H9 (cell line): ENCODE measurements at regions not wholly inside any gene's neighbourhood (a gene's known extent, or its start where the extent isn't known, plus 50 kb on each side); places are given as distances from the start of the nearest gene placed in this dataset.

Experiments used
- DNase-seq: peaks from one replicate; pipeline ENCODE4 v3.0.0-alpha.2; 2017
- H2AFZ ChIP-seq: one replicate; pipeline ENCODE4 v1.6.1; 2013; ENCODE audit warnings: mild to moderate bottlenecking, low read length, control low read depth, moderate library complexity
- H2AK5ac ChIP-seq: 2 replicates; pipeline ENCODE4 v1.6.1; 2013; ENCODE audit warnings: low read length, control low read depth, mixed read lengths; ENCODE audit not compliant: insufficient read length
- H2BK120ac ChIP-seq: one replicate; pipeline ENCODE4 v1.6.1; 2013; ENCODE audit warnings: low read depth, mild to moderate bottlenecking, low read length, control low read depth, inconsistent platforms; ENCODE audit not compliant: poor library complexity, severe bottlenecking
- H2BK12ac ChIP-seq: 2 replicates; pipeline ENCODE4 v1.6.1; 2013; ENCODE audit warnings: low read length, control low read depth, mixed read lengths, low read depth; ENCODE audit not compliant: insufficient read length
- H2BK15ac ChIP-seq: 2 replicates; pipeline ENCODE4 v1.6.1; 2013; ENCODE audit warnings: low read depth, low read length, control low read depth
- H2BK20ac ChIP-seq: one replicate; pipeline ENCODE4 v1.6.1; 2013; ENCODE audit warnings: low read depth, mild to moderate bottlenecking, low read length, control low read depth, inconsistent platforms; ENCODE audit not compliant: poor library complexity, severe bottlenecking
- H2BK5ac ChIP-seq: 2 replicates; pipeline ENCODE4 v1.6.1; 2013; ENCODE audit warnings: low read length, control low read depth, mixed read lengths; ENCODE audit not compliant: insufficient read length
- H3K14ac ChIP-seq: 2 replicates; pipeline ENCODE4 v1.6.1; 2013; ENCODE audit warnings: low read length, control low read depth; ENCODE audit not compliant: insufficient read depth
- H3K18ac ChIP-seq: 2 replicates; pipeline ENCODE4 v1.6.1; 2013; ENCODE audit warnings: low read depth, mild to moderate bottlenecking, mixed read lengths, low read length, control low read depth; ENCODE audit not compliant: insufficient read length
- H3K23ac ChIP-seq: 2 replicates; pipeline ENCODE4 v1.6.1; 2013; ENCODE audit warnings: low read length, control low read depth, mixed read lengths, low read depth; ENCODE audit not compliant: insufficient read length
- H3K23me2 ChIP-seq: 2 replicates; pipeline ENCODE4 v1.6.1; 2013; ENCODE audit warnings: low read depth, mild to moderate bottlenecking, mixed read lengths, low read length, control low read depth; ENCODE audit not compliant: insufficient read length, poor library complexity, severe bottlenecking
- H3K27ac ChIP-seq: 2 replicates; pipeline ENCODE4 v1.5.1; 2013; ENCODE audit warnings: low read length, control low read depth, mixed read lengths, low read depth; ENCODE audit not compliant: insufficient read length
- H3K27me3 ChIP-seq: 2 replicates; pipeline ENCODE4 v1.6.1; 2013; ENCODE audit warnings: low read length, control low read depth, inconsistent platforms; ENCODE audit not compliant: insufficient read depth
- H3K4ac ChIP-seq: 2 replicates; pipeline ENCODE4 v1.6.1; 2013; ENCODE audit warnings: low read depth, mild to moderate bottlenecking, control low read depth, inconsistent platforms, low read length, moderate library complexity
- H3K4me1 ChIP-seq: 2 replicates; pipeline ENCODE4 v1.6.1; 2013; ENCODE audit warnings: low read length, control low read depth, inconsistent platforms; ENCODE audit not compliant: insufficient read depth
- H3K4me2 ChIP-seq: 2 replicates; pipeline ENCODE4 v1.6.1; 2013; ENCODE audit warnings: low read length, control low read depth, mixed read lengths; ENCODE audit not compliant: insufficient read length, insufficient read depth
- H3K56ac ChIP-seq: 2 replicates; pipeline ENCODE4 v1.6.1; 2013; ENCODE audit warnings: low read depth, mild to moderate bottlenecking, mixed read lengths, low read length, control low read depth; ENCODE audit not compliant: insufficient read length
- H3K79me1 ChIP-seq: 2 replicates; pipeline ENCODE4 v1.6.1; 2013; ENCODE audit warnings: low read depth, mild to moderate bottlenecking, moderate library complexity, low read length, control low read depth, inconsistent platforms; ENCODE audit not compliant: insufficient read depth, poor library complexity, severe bottlenecking
- H3K79me2 ChIP-seq: 2 replicates; pipeline ENCODE4 v1.6.1; 2013; ENCODE audit warnings: low read length, control low read depth, inconsistent platforms; ENCODE audit not compliant: insufficient read depth
- H3K9ac ChIP-seq: 2 replicates; pipeline ENCODE4 v1.6.1; 2013; ENCODE audit warnings: low read length, control low read depth, mixed read lengths; ENCODE audit not compliant: insufficient read length; ENCODE audit errors: extremely low read depth
- H3K9me3 ChIP-seq: one replicate; pipeline ENCODE4 v1.6.1; 2013; ENCODE audit warnings: low read depth, low read length, inconsistent platforms; ENCODE audit not compliant: control insufficient read depth
- H3T11ph ChIP-seq: one replicate; pipeline ENCODE4 v1.6.1; 2013; ENCODE audit warnings: mild to moderate bottlenecking, low read length, control low read depth, inconsistent platforms
- H4K20me1 ChIP-seq: one replicate; pipeline ENCODE4 v1.6.1; 2013; ENCODE audit not compliant: control insufficient read depth, insufficient read length, insufficient read depth
- H4K5ac ChIP-seq: 2 replicates; pipeline ENCODE4 v1.6.1; 2013; ENCODE audit warnings: low read depth, mild to moderate bottlenecking, mixed read lengths, low read length, control low read depth; ENCODE audit not compliant: insufficient read length
- H4K8ac ChIP-seq: replicated peaks from 2 replicates; pipeline ENCODE4 v1.6.1; 2013; ENCODE audit warnings: low read length, control low read depth, mixed read lengths, low read depth; ENCODE audit not compliant: insufficient read length
- H4K91ac ChIP-seq: 2 replicates; pipeline ENCODE4 v1.6.1; 2013; ENCODE audit warnings: low read depth, mild to moderate bottlenecking, moderate library complexity, mixed read lengths, low read length, control low read depth; ENCODE audit not compliant: insufficient read length
- H3K27ac Mint-ChIP-seq, 3 experiments: 2 replicates in 2 of 3; 3 replicates in 1 of 3; pipeline ENCODE4 v1.8.0; 2020 to 2021; ENCODE audit warnings: mixed read lengths in 3 of 3, mild to moderate bottlenecking in 1 of 3, moderate library complexity in 1 of 3
- H3K27me3 Mint-ChIP-seq: 2 replicates; pipeline ENCODE4 v1.8.0; 2021; ENCODE audit warnings: low read depth, mild to moderate bottlenecking, moderate library complexity, mixed read lengths
- H3K36me3 Mint-ChIP-seq, 3 experiments: 2 replicates in 2 of 3; 3 replicates in 1 of 3; pipeline ENCODE4 v1.8.0; 2020 to 2021; ENCODE audit warnings: low read depth in 3 of 3, mixed read lengths in 3 of 3; ENCODE audit not compliant: insufficient read depth in 1 of 3
- H3K4me1 Mint-ChIP-seq, 2 experiments: 2 replicates each; pipeline ENCODE4 v1.8.0; 2020; ENCODE audit warnings: mixed read lengths in 2 of 2
- H3K4me3 Mint-ChIP-seq, 2 experiments: 2 replicates in 1 of 2; 3 replicates in 1 of 2; pipeline ENCODE4 v1.8.0; 2020 to 2021; ENCODE audit warnings: mild to moderate bottlenecking in 2 of 2, mixed read lengths in 2 of 2, moderate library complexity in 1 of 2
- H3K9me3 Mint-ChIP-seq, 2 experiments: 2 replicates in 1 of 2; 3 replicates in 1 of 2; pipeline ENCODE4 v1.8.0; 2020; ENCODE audit warnings: mild to moderate bottlenecking in 2 of 2, mixed read lengths in 2 of 2, moderate library complexity in 1 of 2
- WGBS: extraction: QIAGEN DNeasy Blood & Tissue Kit; methylation state at CpG from one replicate; pipeline ENCODE4 v1.1.7; 2013; ENCODE audit warnings: missing lambda C conversion rate, low lambda C conversion rate, mixed read lengths; ENCODE audit not compliant: insufficient read length; ENCODE audit errors: extremely low coverage; 5-methylcytosine and 5-hydroxymethylcytosine counted together
- TF ChIP-seq, protein P1 (sequence below): fragments of 200-600 bp; sonication (generic); conservative IDR thresholded peaks from 3 replicates; pipeline ENCODE4 v1.8.0; 2021; ENCODE audit warnings: antibody characterized with exemption, mild to moderate bottlenecking

DNA sequence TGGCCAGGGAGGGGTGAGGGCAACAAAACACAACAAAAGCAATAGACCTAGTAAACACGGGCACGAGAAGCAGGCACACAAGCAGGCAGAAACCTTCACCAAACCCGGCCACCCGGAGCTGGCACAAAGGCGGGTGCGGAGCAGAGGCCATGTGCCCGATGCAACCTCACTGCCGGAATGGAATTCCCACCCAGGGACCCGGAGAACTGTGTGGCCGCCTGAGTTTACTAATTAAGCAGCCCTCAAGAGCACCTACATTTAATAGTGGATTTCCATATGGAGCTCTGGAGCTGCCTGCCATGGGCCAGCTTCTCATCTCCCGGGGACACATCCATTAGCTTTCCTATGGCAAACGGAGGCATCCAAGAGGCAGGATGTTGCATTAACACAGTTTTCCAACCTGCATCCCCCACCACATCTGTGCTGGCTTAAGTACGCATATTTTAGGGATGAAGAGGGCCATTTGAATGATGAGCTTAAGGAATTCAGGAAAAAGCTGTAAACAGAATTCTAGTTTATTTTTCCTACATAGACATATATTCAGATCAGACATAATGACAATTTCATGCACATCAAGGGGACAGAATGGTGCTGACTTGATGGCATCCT is 104.5 kb upstream of the SMIM21 start:
- no peak overlapping the region for H3K4me3 Mint-ChIP-seq
- H2BK12ac ChIP-seq = peak overlapping the region; percentile 65
- H3K56ac ChIP-seq = no peak overlapping the region
- no peak overlapping the region for H2BK5ac ChIP-seq
- H2BK15ac ChIP-seq = no peak overlapping the region
- peak overlapping the region in 1 of 3 experiments; percentile 33; a peak in 1 of 7 replicates for H3K27ac Mint-ChIP-seq
- H3K27me3 ChIP-seq = no peaks in the 10 kb centered on the region
- H4K5ac ChIP-seq = no peak overlapping the region
- peak overlapping the region; percentile 51 for H3K18ac ChIP-seq
- H3K4me1 Mint-ChIP-seq = peaks cover 7 to 8% of the 10 kb centered on the region in 2 experiments
- H3K9ac ChIP-seq = no peak overlapping the region
- H3K27ac ChIP-seq = no peak overlapping the region
- no peak overlapping the region for H2AFZ ChIP-seq
- no CpG with 5 or more reads among the region's 13 CpGs for whole genome bisulfite sequencing
- no peaks in the 10 kb centered on the region for H3K9me3 Mint-ChIP-seq
- H3K4me1 ChIP-seq = no peaks in the 10 kb centered on the region
- TF ChIP-seq, protein P1, sequence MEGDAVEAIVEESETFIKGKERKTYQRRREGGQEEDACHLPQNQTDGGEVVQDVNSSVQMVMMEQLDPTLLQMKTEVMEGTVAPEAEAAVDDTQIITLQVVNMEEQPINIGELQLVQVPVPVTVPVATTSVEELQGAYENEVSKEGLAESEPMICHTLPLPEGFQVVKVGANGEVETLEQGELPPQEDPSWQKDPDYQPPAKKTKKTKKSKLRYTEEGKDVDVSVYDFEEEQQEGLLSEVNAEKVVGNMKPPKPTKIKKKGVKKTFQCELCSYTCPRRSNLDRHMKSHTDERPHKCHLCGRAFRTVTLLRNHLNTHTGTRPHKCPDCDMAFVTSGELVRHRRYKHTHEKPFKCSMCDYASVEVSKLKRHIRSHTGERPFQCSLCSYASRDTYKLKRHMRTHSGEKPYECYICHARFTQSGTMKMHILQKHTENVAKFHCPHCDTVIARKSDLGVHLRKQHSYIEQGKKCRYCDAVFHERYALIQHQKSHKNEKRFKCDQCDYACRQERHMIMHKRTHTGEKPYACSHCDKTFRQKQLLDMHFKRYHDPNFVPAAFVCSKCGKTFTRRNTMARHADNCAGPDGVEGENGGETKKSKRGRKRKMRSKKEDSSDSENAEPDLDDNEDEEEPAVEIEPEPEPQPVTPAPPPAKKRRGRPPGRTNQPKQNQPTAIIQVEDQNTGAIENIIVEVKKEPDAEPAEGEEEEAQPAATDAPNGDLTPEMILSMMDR = no peak
- DNase-seq = no peak
- H3K36me3 Mint-ChIP-seq = no peaks in the 10 kb centered on the region; a peak in 1 of 7 replicates
- H3K79me1 ChIP-seq = no peaks in the 10 kb centered on the region
- H3K23ac ChIP-seq = no peak overlapping the region
- H2AK5ac ChIP-seq = no peak overlapping the region
- no peak overlapping the region for H2BK20ac ChIP-seq
- H4K20me1 ChIP-seq = no peaks in the 10 kb centered on the region
- no peaks in the 10 kb centered on the region for H3K9me3 ChIP-seq
- H3K79me2 ChIP-seq = no peaks in the 10 kb centered on the region
- H3K4ac ChIP-seq = no peak overlapping the region
- no peaks in the 10 kb centered on the region for H3K23me2 ChIP-seq
- H4K8ac ChIP-seq = no peak overlapping the region
- no peak overlapping the region for H3T11ph ChIP-seq
- H2BK120ac ChIP-seq = no peak overlapping the region
- H3K27me3 Mint-ChIP-seq = peaks cover 5% of the 10 kb centered on the region; the same call in 1 of the 2 replicates
- peak overlapping the region; percentile 20; the same call in 1 of the 2 replicates for H3K14ac ChIP-seq
- H4K91ac ChIP-seq = no peak overlapping the region
- H3K4me2 ChIP-seq = no peak overlapping the region
